NCI-H146 (cell line): ENCODE measurements at regions not wholly inside any gene's neighbourhood (a gene's known extent, or its start where the extent isn't known, plus 50 kb on each side); places are given as distances from the start of the nearest gene placed in this dataset.

Source experiments
- DNase-seq: peaks from one replicate; lab custom pipeline; 2025; lab: John Stamatoyannopoulos, UW

- no peak for DNase-seq
Measured at GRCh38 chr21:17455028-17455353, 57.9 kb upstream of the CXADR start.

GRCh38 chr21:17455451-17455850 is 57.4 kb upstream of the CXADR start:
- DNase-seq, result no peak

GRCh38 chr21:17458279-17458678 is 54.6 kb upstream of the CXADR start:
- no peak for DNase-seq

- no peak for DNase-seq
Measured at GRCh38 chr21:17460094-17460493, 52.7 kb upstream of the CXADR start.

GRCh38 chr21:17461014-17461413 is 51.8 kb upstream of the CXADR start:
- no peak for DNase-seq

GRCh38 chr21:17461582-17461981 is 51.3 kb upstream of the CXADR start:
- DNase-seq, result no peak

GRCh38 chr21:17462276-17462981 is 50.4 kb upstream of the CXADR start:
- DNase-seq, result no peak
